Endothelial cell of umbilical vein (primary cell): ENCODE measurements at regions not wholly inside any gene's neighbourhood (a gene's known extent, or its start where the extent isn't known, plus 50 kb on each side); places are given as distances from the start of the nearest gene placed in this dataset.

Experiments
- BruUV-seq: library from RNA; stranded (reverse); fragments of 400-500 nt; replicated peaks from 2 replicates; lab custom pipeline; 2021; lab: Mats Ljungman, UMichigan
- CTCF ChIA-PET: fragments of 300-600, 350-600 bp; sonication (Branson Sonifier 250); formaldehyde crosslinking; loops from one replicate; lab custom pipeline; 2021; ENCODE audit warnings: antibody characterized with exemption, inconsistent platforms; lab: Charles Lee
- POLR2A ChIA-PET: fragments of 300-600, 350-600 bp; sonication (Branson Sonifier 250); formaldehyde crosslinking; loops from one replicate; lab custom pipeline; 2021; ENCODE audit warnings: antibody characterized with exemption, inconsistent platforms; lab: Charles Lee
- DNase-seq: peaks from one replicate; pipeline ENCODE4 v3.0.0-alpha.2; 2011; ENCODE audit warnings: low read depth, low spot score
- FAIRE-seq: peaks from 2 replicates; lab custom pipeline; 2011; peaks lifted over from hg19 to GRCh38; lab: Jason Lieb, UNC
- H2AFZ ChIP-seq: 2 replicates; pipeline ENCODE4 v1.6.0; 2012; ENCODE audit warnings: low read depth, low read length, control low read depth, inconsistent platforms
- H3K27ac ChIP-seq: 2 replicates; pipeline ENCODE4 v1.5.1; 2011; ENCODE audit warnings: low read depth, mild to moderate bottlenecking, control low read depth, low read length, moderate library complexity; ENCODE audit not compliant: insufficient read depth
- H3K27me3 ChIP-seq, 2 experiments: 2 replicates each; pipeline versions ENCODE4 v1.6.0 to v1.6.1; 2011; ENCODE audit warnings: low read length in 2 of 2, mixed read lengths in 1 of 2; ENCODE audit not compliant: control insufficient read depth in 2 of 2, insufficient read depth in 2 of 2
- H3K36me3 ChIP-seq, 2 experiments: 2 replicates in 1 of 2; 3 replicates in 1 of 2; pipeline ENCODE4 v1.5.1; 2011; ENCODE audit warnings: low read length in 2 of 2, mild to moderate bottlenecking in 1 of 2, moderate library complexity in 1 of 2; ENCODE audit not compliant: control insufficient read depth in 2 of 2, insufficient read depth in 2 of 2; ENCODE audit errors: extremely low read depth in 1 of 2
- H3K4me1 ChIP-seq: 3 replicates; pipeline ENCODE4 v1.5.1; 2011; ENCODE audit warnings: mild to moderate bottlenecking, low read length; ENCODE audit not compliant: control insufficient read depth, insufficient read depth; ENCODE audit errors: extremely low read depth
- H3K4me2 ChIP-seq: 2 replicates; pipeline ENCODE4 v1.6.1; 2011; ENCODE audit warnings: low read length, control low read depth, mixed read lengths; ENCODE audit not compliant: insufficient read depth
- H3K4me3 ChIP-seq, 3 experiments: fragments of 200-600 bp in 1 of 3; sonication (generic), shearing (Covaris generic) in 1 of 3; replicated peaks in 1 of 3; 2 replicates each; pipeline ENCODE4 v1.5.1; 2011 to 2016; ENCODE audit warnings: control low read depth in 3 of 3, low read length in 3 of 3, mild to moderate bottlenecking in 2 of 3, inconsistent platforms in 1 of 3, low read depth in 1 of 3, moderate library complexity in 1 of 3; ENCODE audit not compliant: insufficient read depth in 1 of 3
- H3K79me2 ChIP-seq: 2 replicates; pipeline ENCODE4 v1.6.0; 2012; ENCODE audit warnings: low read length, inconsistent platforms; ENCODE audit not compliant: control insufficient read depth, insufficient read depth
- H3K9ac ChIP-seq: replicated peaks from 2 replicates; pipeline ENCODE3; 2011; ENCODE audit warnings: low read length, control low read depth; ENCODE audit not compliant: insufficient read depth; ENCODE audit errors: extremely low read depth
- H3K9me1 ChIP-seq: replicated peaks from 3 replicates; pipeline ENCODE4 v1.6.0; 2011; ENCODE audit warnings: mild to moderate bottlenecking, low read length; ENCODE audit not compliant: control insufficient read depth, insufficient read depth; ENCODE audit errors: extremely low read depth
- H3K9me3 ChIP-seq: replicated peaks from 2 replicates; pipeline ENCODE4 v1.5.1; 2012; ENCODE audit warnings: low read length, inconsistent platforms; ENCODE audit not compliant: control insufficient read depth, insufficient read depth
- H4K20me1 ChIP-seq: replicated peaks from 2 replicates; pipeline ENCODE3; 2011; ENCODE audit warnings: mild to moderate bottlenecking, low read length; ENCODE audit not compliant: control insufficient read depth, insufficient read depth; ENCODE audit errors: extremely low read depth
- EZH2 ChIP-seq: IDR thresholded peaks from 2 replicates; pipeline ENCODE4 v1.6.1; 2012; ENCODE audit warnings: borderline replicate concordance, low read depth, mild to moderate bottlenecking, moderate library complexity, low read length, inconsistent platforms; ENCODE audit not compliant: severe bottlenecking
- GATA2 ChIP-seq: IDR thresholded peaks from 2 replicates; pipeline ENCODE4 v1.7.0; 2011; ENCODE audit warnings: low read depth, mild to moderate bottlenecking, moderate library complexity, mixed read lengths, low read length; ENCODE audit not compliant: insufficient read length, insufficient read depth
- JUN ChIP-seq: IDR thresholded peaks from 2 replicates; pipeline ENCODE4 v1.6.1; 2011; ENCODE audit warnings: borderline replicate concordance, low read depth; ENCODE audit not compliant: insufficient read length, insufficient read depth
- dilution Hi-C: fragments of 300-500 bp; cut with MboI; formaldehyde crosslinking; loops from one replicate; pipeline ENCODE4 v1.15.0; 2019; ENCODE audit warnings: low sequenced_read_pairs; ENCODE audit not compliant: extremely low pct_ligation_motif_present
- intact Hi-C: fragments of 100-400 bp; cut with micrococcal nuclease; formaldehyde crosslinking; loops from one replicate; pipeline ENCODE4 v1.10.0; 2022
- TF ChIP-seq, protein P1 (sequence below): IDR thresholded peaks from 2 replicates; pipeline ENCODE4 v1.6.1; 2011; ENCODE audit not compliant: insufficient read depth, insufficient read length

DNA sequence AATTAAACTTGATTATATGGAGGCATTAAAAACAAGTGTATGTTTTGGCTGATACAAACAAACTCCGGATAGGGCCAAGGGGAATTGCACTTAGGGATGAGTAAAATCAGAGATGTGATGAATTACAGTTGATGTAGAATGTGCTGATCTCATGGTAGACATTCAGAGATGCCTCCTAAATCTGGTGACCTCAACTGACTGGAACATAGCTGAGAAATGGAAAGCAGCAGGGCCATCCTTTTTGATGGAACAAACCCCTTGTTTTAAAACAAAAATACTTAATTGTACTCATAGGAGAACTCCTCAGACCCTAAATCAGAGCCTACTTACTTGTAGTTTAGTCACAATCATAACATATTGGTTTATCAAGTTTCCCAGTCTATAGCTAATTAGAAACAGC lies 122.8 kb downstream of the C12orf75 start:
- H3K9me3 ChIP-seq, result no peaks in the 10 kb centered on the region
- no peaks in the 10 kb centered on the region for H4K20me1 ChIP-seq
- H3K4me3 ChIP-seq, result no peak overlapping the region
- no peak for FAIRE-seq
- dilution Hi-C loops, result no loop called here
- DNase-seq, result no peak
- BruUV-seq, result no TSS peak
- peaks cover 11% of the 10 kb centered on the region for H3K4me1 ChIP-seq
- no peaks in the 10 kb centered on the region for H3K9me1 ChIP-seq
- H2AFZ ChIP-seq, result no peak overlapping the region
- H3K79me2 ChIP-seq, result no peaks in the 10 kb centered on the region
- no peaks in the 10 kb centered on the region for H3K36me3 ChIP-seq
- no peak overlapping the region for H3K9ac ChIP-seq
- no peaks in the 10 kb centered on the region for H3K27me3 ChIP-seq
- intact Hi-C loops, result no loop called here
- H3K27ac ChIP-seq, result no peak overlapping the region
- CTCF ChIA-PET, result interaction anchor here (0.7 to 2.4 kb wide), 3 partner anchors 7 to 15 kb away, joined by 4 to 12 read pairs (median 7); no protein-coding TSS in a partner anchor
- no peak overlapping the region for H3K4me2 ChIP-seq
- TF ChIP-seq EZH2 (no peak), GATA2 (no peak), JUN (no peak)
- POLR2A ChIA-PET, result no interaction called here

DNA sequence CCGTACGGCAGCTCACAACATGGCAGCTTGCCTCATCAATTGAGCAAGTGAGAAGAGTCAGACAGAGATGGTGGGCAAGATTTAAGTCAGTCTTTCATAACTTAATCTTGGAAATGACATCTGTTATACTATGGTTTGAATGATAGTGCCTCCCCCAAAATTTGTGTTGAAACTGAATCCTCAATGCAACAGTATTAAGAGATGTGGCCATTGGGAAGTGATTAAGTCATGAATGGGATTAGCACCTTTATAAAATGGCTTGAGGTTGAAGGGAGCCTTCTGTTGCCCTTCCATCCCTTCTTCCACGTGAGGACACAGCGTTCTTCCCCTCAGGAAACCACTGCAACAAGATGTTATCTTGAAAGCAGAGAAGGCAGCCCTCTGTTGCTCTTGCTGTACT lies 124.2 kb downstream of the C12orf75 start:
- dilution Hi-C loops (no loop called here), intact Hi-C loops (no loop called here)
- H3K27ac ChIP-seq, result no peak overlapping the region
- peaks cover 13% of the 10 kb centered on the region for H3K4me1 ChIP-seq
- H4K20me1 ChIP-seq, result no peaks in the 10 kb centered on the region
- no peaks in the 10 kb centered on the region for H3K79me2 ChIP-seq
- FAIRE-seq (no peak), DNase-seq (no peak)
- TF ChIP-seq GATA2 (peak; percentile 78), EZH2 (no peak)
- TF ChIP-seq, protein P1, sequence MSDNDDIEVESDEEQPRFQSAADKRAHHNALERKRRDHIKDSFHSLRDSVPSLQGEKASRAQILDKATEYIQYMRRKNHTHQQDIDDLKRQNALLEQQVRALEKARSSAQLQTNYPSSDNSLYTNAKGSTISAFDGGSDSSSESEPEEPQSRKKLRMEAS, result no peak
- no peaks in the 10 kb centered on the region for H3K36me3 ChIP-seq
- no peaks in the 10 kb centered on the region for H3K27me3 ChIP-seq
- POLR2A ChIA-PET, result no interaction called here
- no peak overlapping the region for H3K4me3 ChIP-seq
- BruUV-seq, result no TSS peak
- no peaks in the 10 kb centered on the region for H3K9me1 ChIP-seq
- H3K9me3 ChIP-seq, result no peaks in the 10 kb centered on the region
- no peak overlapping the region for H3K4me2 ChIP-seq
- peak overlapping the region; percentile 49 for H2AFZ ChIP-seq
- H3K9ac ChIP-seq, result no peak overlapping the region
- CTCF ChIA-PET, result interaction anchor here (1.0 to 2.4 kb wide), 5 partner anchors 9 to 58 kb away, joined by 3 to 12 read pairs (median 5); no protein-coding TSS in a partner anchor
